ENCODE measurements at regions not wholly inside any gene's neighbourhood (a gene's known extent, or its start where the extent isn't known, plus 50 kb on each side); places are given as distances from the start of the nearest gene placed in this dataset.

GRCh38 chr1:234882898-234883297, 245.7 kb downstream of the TOMM20 start:
- Histone ChIP-seq H3K9me3 (no peaks in the 10 kb centered on the region), H3K4me1 (peaks cover 0 to 9% (median 2%) of the 10 kb centered on the region in 4 donors), H3K27ac (no peak overlapping the region), H3K4me3 (no peak overlapping the region), H3K36me3 (no peaks in the 10 kb centered on the region), H3K27me3 (no peaks in the 10 kb centered on the region)
- 100% methylated on average over 1 of the region's 6 CpGs for WGBS (ENCODE audit: insufficient coverage, low coverage, low lambda C conversion rate, missing lambda C conversion rate)
- ATAC-seq (no peak), DNase-seq (peak in 1 of 3 donors; percentile 18)
- intact Hi-C loops (cut with DNase I): loop anchor here in 1 of 2 donors (10.0 kb wide), 1 partner anchor 62 kb away; no protein-coding TSS in a partner anchor
- no peak for TF ChIP-seq CTCF (IDR thresholded peaks at IDR 0.05)
- TF ChIP-seq POLR2A (IDR thresholded peaks at IDR 0.05): no peak

DNA sequence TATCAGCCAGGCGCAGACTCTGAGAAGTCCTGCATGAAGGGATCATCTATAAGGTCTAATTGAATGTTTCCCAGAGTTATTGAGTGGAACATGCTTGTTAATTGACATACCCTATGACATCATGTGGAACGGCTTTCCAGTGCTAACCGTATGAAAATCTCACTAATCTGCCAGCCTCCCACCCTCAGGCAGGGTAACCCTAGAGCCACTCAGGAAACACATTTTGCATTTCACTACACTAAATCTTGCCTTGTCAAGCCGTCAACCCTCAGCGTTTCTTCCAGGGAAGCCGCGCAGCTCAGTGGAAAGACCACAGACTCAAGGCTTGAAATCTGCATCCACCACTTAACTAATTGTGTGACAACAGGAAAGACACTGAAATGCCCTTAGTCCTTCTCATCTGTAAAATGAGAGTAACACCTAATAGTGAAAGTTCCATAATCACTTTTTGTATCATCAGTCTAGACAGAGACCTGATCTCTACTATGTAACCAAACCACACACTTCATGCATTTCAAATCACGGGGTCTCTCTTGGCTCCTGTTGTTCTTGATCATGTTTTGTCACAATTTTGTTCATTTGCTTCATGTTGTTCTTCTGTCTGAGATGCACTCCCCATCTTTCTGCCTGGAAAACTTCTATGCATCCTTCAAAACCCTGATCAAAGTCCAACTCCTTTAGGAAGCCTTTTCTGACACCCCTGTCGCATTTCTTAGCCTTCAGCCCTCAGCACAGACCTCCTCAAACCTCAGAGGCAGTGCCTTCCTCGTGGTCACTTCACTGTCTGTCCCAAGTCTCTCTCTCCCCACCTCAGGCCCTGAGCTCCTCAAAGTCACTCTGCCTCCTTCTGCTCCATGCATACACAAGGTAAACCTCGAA, 246.5 kb downstream of the TOMM20 start:
- H3K27me3 ChIP-seq: no peaks in the 10 kb centered on the region
- intact Hi-C loops (cut with DNase I): loop anchor here in 1 of 2 donors (10.0 kb wide), 1 partner anchor 63 kb away; no protein-coding TSS in a partner anchor
- H3K27ac ChIP-seq: no peak overlapping the region
- H3K4me1 ChIP-seq: peaks cover 0 to 14% (median 2%) of the 10 kb centered on the region in 4 donors
- no peak for ATAC-seq
- DNase-seq: no peak
- no peaks in the 10 kb centered on the region for H3K36me3 ChIP-seq
- WGBS (ENCODE audit: insufficient coverage, low coverage, low lambda C conversion rate, missing lambda C conversion rate): 61% methylated on average over 6 of the region's 11 CpGs
- no peaks in the 10 kb centered on the region for H3K9me3 ChIP-seq
- H3K4me3 ChIP-seq: no peak overlapping the region
- TF ChIP-seq POLR2A (IDR thresholded peaks at IDR 0.05) (no peak), CTCF (IDR thresholded peaks at IDR 0.05) (no peak)

GRCh38 chr1:234879147-234880080, 249.2 kb downstream of the TOMM20 start:
- no peak overlapping the region for H3K4me3 ChIP-seq
- H3K27ac ChIP-seq: no peak overlapping the region
- 71% methylated on average over 9 of the region's 9 CpGs for WGBS (ENCODE audit: insufficient coverage, low coverage, low lambda C conversion rate, missing lambda C conversion rate)
- TF ChIP-seq CTCF (IDR thresholded peaks at IDR 0.05) (no peak), POLR2A (IDR thresholded peaks at IDR 0.05) (no peak)
- H3K27me3 ChIP-seq: no peaks in the 10 kb centered on the region
- no peaks in the 10 kb centered on the region for H3K9me3 ChIP-seq
- DNase-seq (no peak), ATAC-seq (no peak)
- no peaks in the 10 kb centered on the region for H3K36me3 ChIP-seq
- peaks cover 0 to 38% (median 12%) of the 10 kb centered on the region in 4 donors for H3K4me1 ChIP-seq
- intact Hi-C loops (cut with DNase I): loop anchor here (5.0 to 10.0 kb wide), 3 partner anchors 65 to 83 kb away; no protein-coding TSS in a partner anchor

DNA sequence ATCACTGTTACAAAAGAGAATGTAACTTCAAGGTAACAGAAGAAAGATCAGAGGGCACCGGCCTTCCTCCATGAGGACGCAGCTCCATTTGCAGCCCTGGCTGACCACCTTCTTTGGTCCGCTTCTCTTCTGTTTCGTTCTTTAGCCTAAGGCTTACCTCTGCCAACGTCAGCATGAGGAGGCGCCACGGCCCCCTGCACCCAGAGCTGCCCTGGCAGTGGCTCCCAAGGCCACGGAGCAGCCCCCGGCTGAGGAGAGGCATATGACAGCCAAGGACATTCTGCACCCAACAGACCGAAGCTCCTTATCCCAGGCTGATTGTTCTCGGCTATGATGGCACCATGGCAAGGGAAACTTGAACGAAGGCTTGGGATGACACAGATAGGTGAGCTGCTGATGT, 250.3 kb downstream of the TOMM20 start:
- Histone ChIP-seq H3K4me1 (peaks cover 0 to 49% (median 18%) of the 10 kb centered on the region in 4 donors), H3K36me3 (no peaks in the 10 kb centered on the region), H3K27ac (peak overlapping the region in 1 of 3 donors; percentile 100), H3K9me3 (no peaks in the 10 kb centered on the region), H3K4me3 (no peak overlapping the region), H3K27me3 (no peaks in the 10 kb centered on the region)
- intact Hi-C loops (cut with DNase I): loop anchor here (5.0 kb wide), 2 partner anchors 79 to 84 kb away; no protein-coding TSS in a partner anchor
- TF ChIP-seq POLR2A (IDR thresholded peaks at IDR 0.05) (no peak), CTCF (IDR thresholded peaks at IDR 0.05) (no peak)
- WGBS (ENCODE audit: insufficient coverage, low coverage, low lambda C conversion rate, missing lambda C conversion rate): 70% methylated on average over 4 of the region's 12 CpGs
- DNase-seq: peak in 1 of 3 donors; percentile 50
- ATAC-seq: no peak
